ENCODE measurements at regions not wholly inside any gene's neighbourhood (a gene's known extent, or its start where the extent isn't known, plus 50 kb on each side); places are given as distances from the start of the nearest gene placed in this dataset.
A peak's percentile ranks its signal among the peaks of the same experiment; 100 is the strongest.
"Not testable (repeated sequence)": the region's sequence is repeated elsewhere in the genome, so short reads cannot be mapped to it uniquely, and the experiment has no call there.

GRCh38 chr4:114136069-114136468, 156.6 kb upstream of the ARSJ start:
- TF ChIP-seq CTCF (conservative IDR thresholded peaks at IDR 0.05; ENCODE audit: low read depth, low read length) (no peak), EZH2 (IDR thresholded peaks at IDR 0.05; ENCODE audit: borderline replicate concordance, low read depth, low read length, poor library complexity, severe bottlenecking) (no peak)
- no peaks in the 10 kb centered on the region for H3K9me3 ChIP-seq (ENCODE audit: low read depth, low read length, poor library complexity, severe bottlenecking)
- no peak overlapping the region for H3K27ac ChIP-seq (ENCODE audit: low read depth, low read length, poor library complexity, severe bottlenecking)
- no peaks in the 10 kb centered on the region for H3K27me3 ChIP-seq (replicated peaks; ENCODE audit: insufficient read depth, low read depth, low read length, poor library complexity)
- H3K4me3 ChIP-seq (ENCODE audit: low read depth, low read length, poor library complexity, severe bottlenecking), result no peak overlapping the region
- peak; percentile 10 for DNase-seq (ENCODE audit: low spot score)
- intact Hi-C loops (cut with micrococcal nuclease; ENCODE audit: unreplicated experiment), result no loop called here
- no TSS peak for BruUV-seq (replicated peaks)
- CTCF ChIA-PET, result no interaction called here
- H3K36me3 ChIP-seq (ENCODE audit: insufficient read depth, low read length, poor library complexity, severe bottlenecking), result no peaks in the 10 kb centered on the region
- POLR2A ChIA-PET (ENCODE audit: low non-redundant PET), result no interaction called here
- peaks cover 14% of the 10 kb centered on the region for H3K4me1 ChIP-seq (ENCODE audit: insufficient read depth, low read length, poor library complexity, severe bottlenecking)

GRCh38 chr4:114137984-114138383, 158.5 kb upstream of the ARSJ start:
- POLR2A ChIA-PET (ENCODE audit: low non-redundant PET), result no interaction called here

GRCh38 chr4:114146947-114147618, 167.6 kb upstream of the ARSJ start:
- no peak for DNase-seq (ENCODE audit: low spot score)
- H3K27ac ChIP-seq (ENCODE audit: low read depth, low read length, poor library complexity, severe bottlenecking), result no peak overlapping the region
- TF ChIP-seq EZH2 (IDR thresholded peaks at IDR 0.05; ENCODE audit: borderline replicate concordance, low read depth, low read length, poor library complexity, severe bottlenecking) (no peak), CTCF (conservative IDR thresholded peaks at IDR 0.05; ENCODE audit: low read depth, low read length) (no peak)
- POLR2A ChIA-PET (ENCODE audit: low non-redundant PET), result interaction anchor here (0.6 kb wide), 1 partner anchor 48 kb away, joined by 3 read pairs; no protein-coding TSS in a partner anchor
- BruUV-seq (replicated peaks), result no TSS peak
- H3K36me3 ChIP-seq (ENCODE audit: insufficient read depth, low read length, poor library complexity, severe bottlenecking), result no peaks in the 10 kb centered on the region
- H3K4me3 ChIP-seq (ENCODE audit: low read depth, low read length, poor library complexity, severe bottlenecking), result no peak overlapping the region
- H3K4me1 ChIP-seq (ENCODE audit: insufficient read depth, low read length, poor library complexity, severe bottlenecking), result no peaks in the 10 kb centered on the region
- H3K9me3 ChIP-seq (ENCODE audit: low read depth, low read length, poor library complexity, severe bottlenecking), result no peaks in the 10 kb centered on the region
- CTCF ChIA-PET, result no interaction called here
- H3K27me3 ChIP-seq (replicated peaks; ENCODE audit: insufficient read depth, low read depth, low read length, poor library complexity), result no peaks in the 10 kb centered on the region
- intact Hi-C loops (cut with micrococcal nuclease; ENCODE audit: unreplicated experiment), result no loop called here

More at GRCh38 chr4:114137984-114138383, 158.5 kb upstream of the ARSJ start:
- no peaks in the 10 kb centered on the region for H3K27me3 ChIP-seq (replicated peaks; ENCODE audit: insufficient read depth, low read depth, low read length, poor library complexity)
- no peaks in the 10 kb centered on the region for H3K36me3 ChIP-seq (ENCODE audit: insufficient read depth, low read length, poor library complexity, severe bottlenecking)
- H3K27ac ChIP-seq (ENCODE audit: low read depth, low read length, poor library complexity, severe bottlenecking), result no peak overlapping the region
- TF ChIP-seq CTCF (conservative IDR thresholded peaks at IDR 0.05; ENCODE audit: low read depth, low read length) (no peak), EZH2 (IDR thresholded peaks at IDR 0.05; ENCODE audit: borderline replicate concordance, low read depth, low read length, poor library complexity, severe bottlenecking) (no peak)
- intact Hi-C loops (cut with micrococcal nuclease; ENCODE audit: unreplicated experiment), result no loop called here
- DNase-seq (ENCODE audit: low spot score), result no peak
- no peaks in the 10 kb centered on the region for H3K9me3 ChIP-seq (ENCODE audit: low read depth, low read length, poor library complexity, severe bottlenecking)
- no peak overlapping the region for H3K4me3 ChIP-seq (ENCODE audit: low read depth, low read length, poor library complexity, severe bottlenecking)
- no TSS peak for BruUV-seq (replicated peaks)
- CTCF ChIA-PET, result no interaction called here
- H3K4me1 ChIP-seq (ENCODE audit: insufficient read depth, low read length, poor library complexity, severe bottlenecking), result peaks cover 14% of the 10 kb centered on the region

DNA sequence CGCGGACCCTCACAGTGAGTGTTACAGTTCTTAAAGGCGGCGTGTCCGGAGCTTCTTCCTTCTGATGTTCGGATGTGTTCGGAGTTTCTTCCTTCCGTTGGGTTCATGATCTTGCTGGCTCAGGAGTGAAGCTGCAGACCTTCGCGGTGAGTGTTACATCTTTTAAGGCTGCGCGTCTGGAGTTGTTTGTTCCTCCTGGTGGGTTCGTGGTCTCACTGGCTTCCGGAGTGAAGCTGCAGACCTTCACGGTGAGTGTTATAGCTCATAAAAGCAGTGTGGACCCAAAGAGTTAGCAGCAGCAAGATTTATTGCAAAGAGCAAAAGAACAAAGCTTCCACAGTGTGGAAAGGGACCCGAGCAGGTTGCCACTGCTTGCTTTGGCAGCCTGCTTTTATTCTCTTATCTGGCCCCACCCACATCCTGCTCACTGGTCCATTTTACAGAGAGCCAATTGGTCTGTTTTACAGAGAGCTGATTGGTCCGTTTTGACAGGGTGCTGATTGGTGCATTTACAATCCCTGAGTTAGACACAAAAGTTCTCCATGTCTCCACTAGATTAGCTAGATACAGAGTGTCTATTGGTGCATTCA, 168.3 kb upstream of the ARSJ start:
- DNase-seq (ENCODE audit: low spot score); CTCF ChIA-PET; BruUV-seq (replicated peaks); H3K4me3 ChIP-seq (ENCODE audit: low read depth, low read length, poor library complexity, severe bottlenecking); H3K4me1 ChIP-seq (ENCODE audit: insufficient read depth, low read length, poor library complexity, severe bottlenecking); H3K27ac ChIP-seq (ENCODE audit: low read depth, low read length, poor library complexity, severe bottlenecking); H3K36me3 ChIP-seq (ENCODE audit: insufficient read depth, low read length, poor library complexity, severe bottlenecking); H3K27me3 ChIP-seq (replicated peaks; ENCODE audit: insufficient read depth, low read depth, low read length, poor library complexity); intact Hi-C loops (cut with micrococcal nuclease; ENCODE audit: unreplicated experiment); H3K9me3 ChIP-seq (ENCODE audit: low read depth, low read length, poor library complexity, severe bottlenecking): not testable (repeated sequence)
- POLR2A ChIA-PET (ENCODE audit: low non-redundant PET), result interaction anchor here (0.6 kb wide), 1 partner anchor 48 kb away, joined by 3 read pairs; no protein-coding TSS in a partner anchor

- CTCF ChIA-PET; H3K9me3 ChIP-seq (ENCODE audit: low read depth, low read length, poor library complexity, severe bottlenecking); BruUV-seq (replicated peaks); H3K36me3 ChIP-seq (ENCODE audit: insufficient read depth, low read length, poor library complexity, severe bottlenecking); H3K27ac ChIP-seq (ENCODE audit: low read depth, low read length, poor library complexity, severe bottlenecking); H3K4me3 ChIP-seq (ENCODE audit: low read depth, low read length, poor library complexity, severe bottlenecking); H3K27me3 ChIP-seq (replicated peaks; ENCODE audit: insufficient read depth, low read depth, low read length, poor library complexity); POLR2A ChIA-PET (ENCODE audit: low non-redundant PET); H3K4me1 ChIP-seq (ENCODE audit: insufficient read depth, low read length, poor library complexity, severe bottlenecking); intact Hi-C loops (cut with micrococcal nuclease; ENCODE audit: unreplicated experiment); DNase-seq (ENCODE audit: low spot score): not testable (repeated sequence)
These were observed 169.1 kb upstream of the ARSJ start for GRCh38 chr4:114148372-114149070.
